Ovary (tissue), 3 donors: ENCODE measurements at regions not wholly inside any gene's neighbourhood (a gene's known extent, or its start where the extent isn't known, plus 50 kb on each side); places are given as distances from the start of the nearest gene placed in this dataset.

Experiments used
- EP300 ChIP-seq: sonication (generic); formaldehyde crosslinking; IDR thresholded peaks from one replicate; pipeline ENCODE4 v1.6.1; 2017; ENCODE audit warnings: antibody characterized with exemption
- POLR2A ChIP-seq: fragments of 450-650 bp; IDR thresholded peaks from one replicate; pipeline ENCODE4 v1.6.1; 2017; ENCODE audit warnings: antibody characterized with exemption, mild to moderate bottlenecking, moderate library complexity
- TF ChIP-seq, protein P1 (sequence below), 3 donors: fragments of 450-650 bp in 2 of 3; fragments of 200-600 bp in 1 of 3; IDR thresholded peaks; one replicate each; pipeline versions ENCODE4 v1.5.1 to v1.8.0; 2016 to 2022; ENCODE audit warnings: antibody characterized with exemption in 3 of 3, mild to moderate bottlenecking in 1 of 3
- donor health status: DM: no; HTN: no; CAD: no.

DNA sequence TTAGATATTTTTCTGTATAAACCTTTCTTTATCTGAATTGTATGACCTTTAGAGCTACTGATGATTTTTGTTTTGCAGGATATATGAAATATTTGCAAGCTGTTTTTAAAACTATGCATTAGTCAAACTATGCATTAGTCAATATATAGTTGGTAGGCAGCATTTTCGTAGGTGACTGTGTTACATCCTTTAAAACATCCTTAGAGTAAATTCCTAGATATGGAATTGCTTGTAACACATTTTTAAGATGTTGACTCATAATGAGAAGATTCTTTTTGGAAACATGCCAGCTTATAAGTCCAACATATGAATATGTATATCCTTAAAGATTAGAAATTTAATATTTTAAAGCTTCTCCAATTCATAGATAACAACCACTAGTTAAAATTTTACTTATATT, 1768.5 kb downstream of the PCDH7 start:
- TF ChIP-seq, protein P1, sequence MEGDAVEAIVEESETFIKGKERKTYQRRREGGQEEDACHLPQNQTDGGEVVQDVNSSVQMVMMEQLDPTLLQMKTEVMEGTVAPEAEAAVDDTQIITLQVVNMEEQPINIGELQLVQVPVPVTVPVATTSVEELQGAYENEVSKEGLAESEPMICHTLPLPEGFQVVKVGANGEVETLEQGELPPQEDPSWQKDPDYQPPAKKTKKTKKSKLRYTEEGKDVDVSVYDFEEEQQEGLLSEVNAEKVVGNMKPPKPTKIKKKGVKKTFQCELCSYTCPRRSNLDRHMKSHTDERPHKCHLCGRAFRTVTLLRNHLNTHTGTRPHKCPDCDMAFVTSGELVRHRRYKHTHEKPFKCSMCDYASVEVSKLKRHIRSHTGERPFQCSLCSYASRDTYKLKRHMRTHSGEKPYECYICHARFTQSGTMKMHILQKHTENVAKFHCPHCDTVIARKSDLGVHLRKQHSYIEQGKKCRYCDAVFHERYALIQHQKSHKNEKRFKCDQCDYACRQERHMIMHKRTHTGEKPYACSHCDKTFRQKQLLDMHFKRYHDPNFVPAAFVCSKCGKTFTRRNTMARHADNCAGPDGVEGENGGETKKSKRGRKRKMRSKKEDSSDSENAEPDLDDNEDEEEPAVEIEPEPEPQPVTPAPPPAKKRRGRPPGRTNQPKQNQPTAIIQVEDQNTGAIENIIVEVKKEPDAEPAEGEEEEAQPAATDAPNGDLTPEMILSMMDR (IDR thresholded peaks at IDR 0.05), result no peak
- TF ChIP-seq POLR2A (no peak), EP300 (no peak)
